SK-N-SH treated with all-trans-retinoic acid at 6 μM for 48 hours (cell line): ENCODE measurements at regions not wholly inside any gene's neighbourhood (a gene's known extent, or its start where the extent isn't known, plus 50 kb on each side); places are given as distances from the start of the nearest gene placed in this dataset.
A peak's percentile ranks its signal among the peaks of the same experiment; 100 is the strongest.

Experiments used
- ATAC-seq: fragments of 200-7000 bp; cut with Tn5 transposase; 3 replicates; pipeline ENCODE4 v1.9.1; 2020; ENCODE audit warnings: mild to moderate bottlenecking, moderate library complexity
- ARNTL ChIP-seq: fragments of 450-650 bp; formaldehyde crosslinking; IDR thresholded peaks from 2 replicates; pipeline ENCODE4 v1.5.0; 2020; ENCODE audit warnings: low read depth, mild to moderate bottlenecking, moderate library complexity, borderline replicate concordance
- BACH2 ChIP-seq: fragments of 250-450 bp; sonication (Bioruptor Pico); IDR thresholded peaks from 2 replicates; pipeline ENCODE4 v1.9.0; 2021; ENCODE audit warnings: mild to moderate bottlenecking, borderline replicate concordance
- CREB5 ChIP-seq: fragments of 250-450 bp; sonication (Bioruptor Pico); IDR thresholded peaks from 2 replicates; pipeline ENCODE4 v1.5.1; 2020; ENCODE audit warnings: low read depth, mild to moderate bottlenecking, moderate library complexity
- CSDC2 ChIP-seq: fragments of 250-450 bp; sonication (Bioruptor Pico); IDR thresholded peaks from 2 replicates; pipeline ENCODE4 v1.5.0; 2020; ENCODE audit warnings: mild to moderate bottlenecking, moderate library complexity
- ESRRG ChIP-seq: fragments of 250-450 bp; sonication (Bioruptor Pico); IDR thresholded peaks from 2 replicates; pipeline ENCODE4 v1.6.1; 2021; ENCODE audit warnings: mild to moderate bottlenecking
- GLIS3 ChIP-seq: fragments of 250-450 bp; sonication (Bioruptor Pico); IDR thresholded peaks from 2 replicates; pipeline ENCODE4 v1.5.0; 2020; ENCODE audit warnings: mild to moderate bottlenecking, moderate library complexity
- ISL1 ChIP-seq: fragments of 250-450 bp; sonication (Bioruptor Pico); IDR thresholded peaks from 2 replicates; pipeline ENCODE4 v2.1.2; 2022; ENCODE audit warnings: mild to moderate bottlenecking, moderate library complexity
- OSR1 ChIP-seq: fragments of 250-450 bp; sonication (Bioruptor Pico); IDR thresholded peaks from 2 replicates; pipeline ENCODE4 v1.8.0; 2022; ENCODE audit warnings: moderate library complexity, mild to moderate bottlenecking, inconsistent platforms
- POU6F1 ChIP-seq: fragments of 250-450 bp; sonication (Bioruptor Pico); IDR thresholded peaks from 2 replicates; pipeline ENCODE4 v1.8.0; 2021; ENCODE audit warnings: low read depth, mild to moderate bottlenecking, moderate library complexity, borderline replicate concordance
- PPARA ChIP-seq: fragments of 250-450 bp; sonication (Bioruptor Pico); IDR thresholded peaks from 2 replicates; pipeline ENCODE4 v1.5.0; 2020; ENCODE audit warnings: mild to moderate bottlenecking, borderline replicate concordance
- SNAI2 ChIP-seq: fragments of 250-450 bp; sonication (Bioruptor Pico); IDR thresholded peaks from 2 replicates; pipeline ENCODE4 v1.5.0; 2020; ENCODE audit warnings: mild to moderate bottlenecking, moderate library complexity
- TCF4 ChIP-seq: fragments of 250-450 bp; sonication (Bioruptor Pico); IDR thresholded peaks from 2 replicates; pipeline ENCODE4 v1.8.0; 2021; ENCODE audit warnings: mild to moderate bottlenecking, moderate library complexity, borderline replicate concordance
- TOX ChIP-seq: fragments of 250-450 bp; sonication (Bioruptor Pico); IDR thresholded peaks from 2 replicates; pipeline ENCODE4 v1.8.0; 2021; ENCODE audit warnings: mild to moderate bottlenecking, moderate library complexity, borderline replicate concordance
- ZC3H10 ChIP-seq: fragments of 250-450 bp; sonication (Bioruptor Pico); IDR thresholded peaks from 2 replicates; pipeline ENCODE4 v1.5.1; 2021; ENCODE audit warnings: mild to moderate bottlenecking, moderate library complexity
- ZFP3 ChIP-seq: fragments of 250-450 bp; sonication (Bioruptor Pico); IDR thresholded peaks from 2 replicates; pipeline ENCODE4 v1.5.0; 2020; ENCODE audit warnings: mild to moderate bottlenecking, moderate library complexity
- ZNF565 ChIP-seq: fragments of 450-650 bp; formaldehyde crosslinking; conservative IDR thresholded peaks from 2 replicates; pipeline ENCODE4 v1.5.0; 2020; ENCODE audit warnings: low read depth, mild to moderate bottlenecking, moderate library complexity
- ZNF8 ChIP-seq: fragments of 450-650 bp; formaldehyde crosslinking; IDR thresholded peaks from 2 replicates; pipeline ENCODE4 v1.5.0; 2020; ENCODE audit warnings: mild to moderate bottlenecking, moderate library complexity
- TF ChIP-seq, protein P1 (sequence below): fragments of 250-450 bp; sonication (Bioruptor Pico); IDR thresholded peaks from 2 replicates; pipeline ENCODE4 v1.8.0; 2020; ENCODE audit warnings: mild to moderate bottlenecking, moderate library complexity, borderline replicate concordance
- TF ChIP-seq, protein P2 (sequence below): fragments of 250-450 bp; sonication (Bioruptor Pico); IDR thresholded peaks from 2 replicates; pipeline ENCODE4 v1.5.0; 2020; ENCODE audit warnings: mild to moderate bottlenecking, moderate library complexity

DNA sequence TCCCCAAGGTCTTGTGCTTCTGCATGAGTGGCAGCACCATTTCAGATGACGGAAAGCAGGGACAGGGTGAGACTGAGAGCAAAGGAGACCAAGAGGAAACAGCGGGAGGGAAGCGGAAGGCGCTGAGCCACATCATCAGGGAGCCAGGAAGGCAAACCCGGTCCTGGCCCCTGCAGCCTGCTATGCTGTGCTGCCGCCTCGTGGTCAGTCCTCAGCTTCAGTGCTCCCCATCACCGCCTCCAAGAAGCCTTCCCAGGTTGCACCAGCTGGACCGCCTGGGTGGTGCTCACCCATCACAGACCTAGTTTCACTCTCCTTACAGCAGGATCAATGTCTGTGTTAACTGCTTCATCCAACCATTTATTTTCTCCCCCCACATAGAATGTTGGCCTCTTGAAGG lies 73.0 kb upstream of the PHF21B start:
- TF ChIP-seq ESRRG (CRISPR knock-in tag) (no peak), ISL1 (no peak), ZNF8 (no peak), TOX (CRISPR knock-in tag) (no peak), OSR1 (CRISPR knock-in tag) (no peak), ZNF565 (CRISPR knock-in tag) (no peak), ZC3H10 (CRISPR knock-in tag) (no peak), PPARA (CRISPR knock-in tag) (no peak), POU6F1 (CRISPR knock-in tag) (no peak), CSDC2 (CRISPR knock-in tag) (no peak), SNAI2 (CRISPR knock-in tag) (no peak), ZFP3 (no peak), TCF4 (CRISPR knock-in tag) (no peak), GLIS3 (CRISPR knock-in tag) (no peak), CREB5 (no peak), ARNTL (CRISPR knock-in tag) (no peak), BACH2 (CRISPR knock-in tag) (no peak)
- TF ChIP-seq, protein P1, sequence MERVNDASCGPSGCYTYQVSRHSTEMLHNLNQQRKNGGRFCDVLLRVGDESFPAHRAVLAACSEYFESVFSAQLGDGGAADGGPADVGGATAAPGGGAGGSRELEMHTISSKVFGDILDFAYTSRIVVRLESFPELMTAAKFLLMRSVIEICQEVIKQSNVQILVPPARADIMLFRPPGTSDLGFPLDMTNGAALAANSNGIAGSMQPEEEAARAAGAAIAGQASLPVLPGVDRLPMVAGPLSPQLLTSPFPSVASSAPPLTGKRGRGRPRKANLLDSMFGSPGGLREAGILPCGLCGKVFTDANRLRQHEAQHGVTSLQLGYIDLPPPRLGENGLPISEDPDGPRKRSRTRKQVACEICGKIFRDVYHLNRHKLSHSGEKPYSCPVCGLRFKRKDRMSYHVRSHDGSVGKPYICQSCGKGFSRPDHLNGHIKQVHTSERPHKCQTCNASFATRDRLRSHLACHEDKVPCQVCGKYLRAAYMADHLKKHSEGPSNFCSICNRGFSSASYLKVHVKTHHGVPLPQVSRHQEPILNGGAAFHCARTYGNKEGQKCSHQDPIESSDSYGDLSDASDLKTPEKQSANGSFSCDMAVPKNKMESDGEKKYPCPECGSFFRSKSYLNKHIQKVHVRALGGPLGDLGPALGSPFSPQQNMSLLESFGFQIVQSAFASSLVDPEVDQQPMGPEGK (CRISPR knock-in tag), result no peak
- ATAC-seq, result no peak

GRCh38 chr22:45083659-45084305 lies 74.0 kb upstream of the PHF21B start:
- no peak for TF ChIP-seq ARNTL (CRISPR knock-in tag)
- peak; percentile 48; the same call in 1 of the 2 replicates for TF ChIP-seq ZFP3
- peak; percentile 42; the same call in 2 of the 3 replicates for ATAC-seq

GRCh38 chr22:45084400-45084920 lies 74.7 kb upstream of the PHF21B start:
- no peak for ATAC-seq
- TF ChIP-seq CSDC2 (CRISPR knock-in tag) (no peak), CREB5 (no peak), PPARA (CRISPR knock-in tag) (no peak), ESRRG (CRISPR knock-in tag) (no peak), ARNTL (CRISPR knock-in tag) (no peak), SNAI2 (CRISPR knock-in tag) (no peak)
- TF ChIP-seq, protein P2, sequence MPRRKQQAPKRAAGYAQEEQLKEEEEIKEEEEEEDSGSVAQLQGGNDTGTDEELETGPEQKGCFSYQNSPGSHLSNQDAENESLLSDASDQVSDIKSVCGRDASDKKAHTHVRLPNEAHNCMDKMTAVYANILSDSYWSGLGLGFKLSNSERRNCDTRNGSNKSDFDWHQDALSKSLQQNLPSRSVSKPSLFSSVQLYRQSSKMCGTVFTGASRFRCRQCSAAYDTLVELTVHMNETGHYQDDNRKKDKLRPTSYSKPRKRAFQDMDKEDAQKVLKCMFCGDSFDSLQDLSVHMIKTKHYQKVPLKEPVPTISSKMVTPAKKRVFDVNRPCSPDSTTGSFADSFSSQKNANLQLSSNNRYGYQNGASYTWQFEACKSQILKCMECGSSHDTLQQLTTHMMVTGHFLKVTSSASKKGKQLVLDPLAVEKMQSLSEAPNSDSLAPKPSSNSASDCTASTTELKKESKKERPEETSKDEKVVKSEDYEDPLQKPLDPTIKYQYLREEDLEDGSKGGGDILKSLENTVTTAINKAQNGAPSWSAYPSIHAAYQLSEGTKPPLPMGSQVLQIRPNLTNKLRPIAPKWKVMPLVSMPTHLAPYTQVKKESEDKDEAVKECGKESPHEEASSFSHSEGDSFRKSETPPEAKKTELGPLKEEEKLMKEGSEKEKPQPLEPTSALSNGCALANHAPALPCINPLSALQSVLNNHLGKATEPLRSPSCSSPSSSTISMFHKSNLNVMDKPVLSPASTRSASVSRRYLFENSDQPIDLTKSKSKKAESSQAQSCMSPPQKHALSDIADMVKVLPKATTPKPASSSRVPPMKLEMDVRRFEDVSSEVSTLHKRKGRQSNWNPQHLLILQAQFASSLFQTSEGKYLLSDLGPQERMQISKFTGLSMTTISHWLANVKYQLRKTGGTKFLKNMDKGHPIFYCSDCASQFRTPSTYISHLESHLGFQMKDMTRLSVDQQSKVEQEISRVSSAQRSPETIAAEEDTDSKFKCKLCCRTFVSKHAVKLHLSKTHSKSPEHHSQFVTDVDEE (CRISPR knock-in tag), result no peak
